ENCODE measurements at regions not wholly inside any gene's neighbourhood (a gene's known extent, or its start where the extent isn't known, plus 50 kb on each side); places are given as distances from the start of the nearest gene placed in this dataset.

DNA sequence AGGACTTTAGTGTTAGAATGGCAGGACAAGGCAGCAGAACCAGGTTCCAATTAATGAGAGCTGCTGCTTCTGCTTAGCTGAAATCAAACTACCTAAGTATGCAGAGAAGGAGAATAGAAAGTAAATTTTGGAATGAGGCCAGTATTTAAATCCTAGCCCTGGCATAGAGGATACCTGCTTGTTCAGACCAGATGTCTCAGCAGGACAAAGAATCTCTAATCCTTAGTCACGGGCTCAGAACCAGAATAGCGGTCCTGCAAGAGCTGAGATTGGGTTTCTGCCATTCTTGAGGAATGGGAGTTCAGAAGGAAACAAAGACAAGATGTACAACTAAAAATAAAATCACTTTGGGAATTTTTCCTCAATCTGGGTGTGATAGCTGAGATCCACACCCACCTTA, 550.8 kb upstream of the TMEM132C start:
- DNase-seq (ENCODE audit: low read depth): no peak
- TF ChIP-seq, protein P1, sequence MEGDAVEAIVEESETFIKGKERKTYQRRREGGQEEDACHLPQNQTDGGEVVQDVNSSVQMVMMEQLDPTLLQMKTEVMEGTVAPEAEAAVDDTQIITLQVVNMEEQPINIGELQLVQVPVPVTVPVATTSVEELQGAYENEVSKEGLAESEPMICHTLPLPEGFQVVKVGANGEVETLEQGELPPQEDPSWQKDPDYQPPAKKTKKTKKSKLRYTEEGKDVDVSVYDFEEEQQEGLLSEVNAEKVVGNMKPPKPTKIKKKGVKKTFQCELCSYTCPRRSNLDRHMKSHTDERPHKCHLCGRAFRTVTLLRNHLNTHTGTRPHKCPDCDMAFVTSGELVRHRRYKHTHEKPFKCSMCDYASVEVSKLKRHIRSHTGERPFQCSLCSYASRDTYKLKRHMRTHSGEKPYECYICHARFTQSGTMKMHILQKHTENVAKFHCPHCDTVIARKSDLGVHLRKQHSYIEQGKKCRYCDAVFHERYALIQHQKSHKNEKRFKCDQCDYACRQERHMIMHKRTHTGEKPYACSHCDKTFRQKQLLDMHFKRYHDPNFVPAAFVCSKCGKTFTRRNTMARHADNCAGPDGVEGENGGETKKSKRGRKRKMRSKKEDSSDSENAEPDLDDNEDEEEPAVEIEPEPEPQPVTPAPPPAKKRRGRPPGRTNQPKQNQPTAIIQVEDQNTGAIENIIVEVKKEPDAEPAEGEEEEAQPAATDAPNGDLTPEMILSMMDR (IDR thresholded peaks at IDR 0.05; ENCODE audit: insufficient read depth, low read depth, low read length): no peak
- no peak overlapping the region for H3K4me3 ChIP-seq (ENCODE audit: low read depth, low read length)

DNA sequence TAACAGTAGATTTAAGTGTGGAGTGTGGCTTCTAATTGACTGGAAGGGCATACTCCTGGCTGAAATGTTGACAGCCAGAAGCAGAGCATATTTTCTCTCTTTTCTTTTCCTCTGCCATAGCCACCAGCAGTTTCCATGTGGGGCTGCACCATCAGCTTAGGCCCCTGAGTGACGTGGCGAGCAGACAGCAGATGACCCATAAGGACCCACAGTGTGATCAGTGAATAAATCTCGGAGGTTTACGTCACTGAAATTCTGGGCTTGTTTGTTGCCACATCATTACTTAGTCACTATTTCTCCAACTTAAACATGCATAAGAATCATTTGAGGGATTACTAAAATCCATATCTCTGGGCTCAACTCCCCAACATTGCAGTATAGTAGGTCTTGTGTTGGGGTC, 549.7 kb upstream of the TMEM132C start:
- no peak for DNase-seq (ENCODE audit: low read depth)
- TF ChIP-seq, protein P1 (IDR thresholded peaks at IDR 0.05; ENCODE audit: insufficient read depth, low read depth, low read length): no peak

DNA sequence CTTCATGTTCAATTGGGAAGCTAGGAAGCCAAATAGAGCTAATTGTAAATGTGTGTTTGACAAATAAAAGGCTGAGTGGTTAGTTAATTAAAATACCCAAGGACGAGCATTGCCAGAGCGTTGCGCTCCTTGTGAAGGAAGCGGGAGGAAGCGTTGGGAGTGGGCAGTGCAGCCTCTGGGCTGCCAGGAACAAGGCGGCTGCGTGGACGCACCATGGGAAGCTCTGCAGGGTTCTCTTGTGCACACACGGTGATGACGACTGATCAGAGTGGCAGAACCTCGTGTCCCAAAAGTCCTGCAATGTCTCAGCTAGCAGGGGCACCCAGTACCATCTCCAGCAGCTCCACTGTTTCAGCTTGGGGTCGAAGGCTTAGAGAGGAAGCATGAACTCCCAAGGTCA, 546.6 kb upstream of the TMEM132C start:
- no peak for DNase-seq (ENCODE audit: low read depth)
- H3K4me3 ChIP-seq (ENCODE audit: low read depth, low read length): no peak overlapping the region
- TF ChIP-seq, protein P1 (IDR thresholded peaks at IDR 0.05; ENCODE audit: insufficient read depth, low read depth, low read length): no peak

More for the DNA sequence above, 549.7 kb upstream of the TMEM132C start:
- H3K4me3 ChIP-seq (ENCODE audit: low read depth, low read length): no peak overlapping the region

DNA sequence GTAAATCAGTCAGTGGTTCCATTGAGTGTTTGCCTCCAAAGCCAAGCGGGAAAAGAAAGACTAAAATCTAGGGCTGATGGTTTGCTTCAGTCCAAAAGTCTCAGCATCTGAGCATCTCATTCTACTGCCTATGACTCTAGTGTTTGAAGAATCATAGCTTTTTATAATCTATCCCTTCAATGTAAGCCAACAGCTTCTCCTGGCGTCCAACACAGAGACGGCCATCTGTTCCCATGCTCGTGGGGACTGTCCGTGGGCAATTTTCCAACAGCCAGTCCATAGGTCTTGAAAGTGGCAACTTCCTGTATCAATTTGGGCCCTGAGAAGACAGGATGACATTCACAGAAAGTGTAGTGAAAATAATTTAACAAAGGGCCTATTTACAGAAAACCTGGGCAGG, 544.4 kb upstream of the TMEM132C start:
- DNase-seq (ENCODE audit: low read depth): no peak
- H3K4me3 ChIP-seq (ENCODE audit: low read depth, low read length): no peak overlapping the region
- TF ChIP-seq, protein P1 (IDR thresholded peaks at IDR 0.05; ENCODE audit: insufficient read depth, low read depth, low read length): no peak

DNA sequence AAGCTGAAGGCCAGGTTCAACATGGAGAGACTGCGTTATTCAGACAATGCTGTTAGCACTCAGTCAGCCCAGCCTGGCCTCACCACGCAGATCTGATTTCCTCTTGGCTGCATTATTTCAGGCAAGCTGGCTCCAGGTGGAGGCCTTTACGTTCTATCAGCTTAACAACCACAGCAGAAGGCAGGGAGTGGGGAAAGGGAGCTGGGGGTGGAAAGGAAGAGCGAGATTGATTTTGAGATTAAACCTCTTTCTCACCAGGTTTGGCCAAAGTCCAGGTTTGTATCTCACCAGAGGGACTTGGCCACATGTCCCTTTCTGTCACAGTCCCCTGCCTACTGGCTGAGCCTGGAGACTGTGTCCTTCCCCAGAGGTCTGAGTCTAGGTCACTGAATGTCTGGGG, 543.7 kb upstream of the TMEM132C start:
- no peak overlapping the region for H3K4me3 ChIP-seq (ENCODE audit: low read depth, low read length)
- TF ChIP-seq, protein P1 (IDR thresholded peaks at IDR 0.05; ENCODE audit: insufficient read depth, low read depth, low read length): no peak
- DNase-seq (ENCODE audit: low read depth): no peak

DNA sequence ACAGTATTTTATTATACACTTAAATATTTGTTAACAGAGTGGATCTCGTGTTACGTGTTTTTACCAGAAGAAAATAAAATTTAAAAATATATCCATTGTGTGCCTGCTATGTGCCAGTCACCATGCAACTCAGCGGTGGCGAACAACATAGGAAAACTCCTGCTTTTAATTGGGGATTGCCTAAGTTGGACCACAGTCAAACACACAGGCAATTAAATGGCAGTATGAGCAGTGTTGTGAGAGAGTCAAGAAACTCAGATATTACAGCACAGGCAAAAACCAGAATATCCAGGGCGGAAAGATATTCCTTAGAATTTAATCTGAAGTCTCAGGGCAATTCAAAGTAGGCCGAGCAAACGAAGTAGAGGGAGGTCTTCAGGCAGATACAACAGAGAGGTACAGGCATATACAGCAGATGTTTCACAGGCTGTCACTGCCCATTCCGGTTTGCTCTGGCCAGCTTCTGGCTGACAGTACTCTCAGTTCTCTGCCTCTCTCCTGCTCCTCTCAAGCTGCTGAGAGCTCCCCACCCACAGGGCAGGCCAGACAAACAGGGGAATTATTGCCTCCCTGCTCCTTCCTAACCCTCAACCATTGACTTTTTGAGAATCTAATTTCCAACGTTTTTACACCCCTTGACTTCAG, 540.2 kb upstream of the TMEM132C start:
- DNase-seq (ENCODE audit: low read depth): no peak
- no peak overlapping the region for H3K4me3 ChIP-seq (ENCODE audit: low read depth, low read length)
- TF ChIP-seq, protein P1 (IDR thresholded peaks at IDR 0.05; ENCODE audit: insufficient read depth, low read depth, low read length): no peak

DNA sequence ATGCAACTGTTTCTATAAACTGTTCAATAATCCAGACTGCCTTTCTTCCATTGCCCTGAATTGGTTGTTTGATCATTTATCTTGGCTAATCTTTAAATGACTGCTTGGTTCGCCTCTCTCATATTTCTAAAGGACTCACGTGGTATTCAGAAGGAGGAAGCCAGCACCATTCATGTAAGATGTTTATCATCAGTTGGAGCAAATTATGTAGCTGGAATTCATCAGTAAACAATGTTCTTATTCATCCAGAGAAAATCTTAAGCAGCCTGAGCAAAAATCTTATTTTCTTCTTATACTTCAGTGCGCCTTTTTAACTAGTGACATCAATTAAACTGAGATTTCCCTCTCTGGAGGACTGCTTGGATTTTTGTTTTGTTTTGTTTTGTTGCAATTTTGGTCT, 538.7 kb upstream of the TMEM132C start:
- TF ChIP-seq, protein P1 (IDR thresholded peaks at IDR 0.05; ENCODE audit: insufficient read depth, low read depth, low read length): no peak
- DNase-seq (ENCODE audit: low read depth): peak; percentile 61
- no peak overlapping the region for H3K4me3 ChIP-seq (ENCODE audit: low read depth, low read length)
